ENCODE measurements at regions not wholly inside any gene's neighbourhood (a gene's known extent, or its start where the extent isn't known, plus 50 kb on each side); places are given as distances from the start of the nearest gene placed in this dataset.
"Not testable (repeated sequence)": the region's sequence is repeated elsewhere in the genome, so short reads cannot be mapped to it uniquely, and the experiment has no call there.

DNA sequence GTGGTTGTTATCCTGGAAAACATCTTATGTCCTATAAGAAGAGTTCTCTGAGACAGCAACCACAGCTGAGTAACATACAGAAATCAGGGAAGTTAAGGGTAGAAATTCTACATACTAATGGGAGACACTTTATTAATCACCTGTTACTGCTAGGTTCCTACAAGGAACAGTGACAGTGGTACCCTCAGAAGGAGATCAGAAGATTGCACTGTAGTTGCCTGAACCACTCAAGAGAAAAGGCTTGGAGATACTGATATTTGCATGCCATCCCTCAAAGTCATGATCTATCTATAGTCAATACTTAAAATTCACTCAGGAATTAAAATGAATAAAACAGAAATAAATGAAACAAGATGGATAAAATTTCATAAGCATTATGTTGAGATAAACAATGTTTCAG is 136.0 kb downstream of the LMLN start:
- no peak for DNase-seq (ENCODE audit: low spot score)

DNA sequence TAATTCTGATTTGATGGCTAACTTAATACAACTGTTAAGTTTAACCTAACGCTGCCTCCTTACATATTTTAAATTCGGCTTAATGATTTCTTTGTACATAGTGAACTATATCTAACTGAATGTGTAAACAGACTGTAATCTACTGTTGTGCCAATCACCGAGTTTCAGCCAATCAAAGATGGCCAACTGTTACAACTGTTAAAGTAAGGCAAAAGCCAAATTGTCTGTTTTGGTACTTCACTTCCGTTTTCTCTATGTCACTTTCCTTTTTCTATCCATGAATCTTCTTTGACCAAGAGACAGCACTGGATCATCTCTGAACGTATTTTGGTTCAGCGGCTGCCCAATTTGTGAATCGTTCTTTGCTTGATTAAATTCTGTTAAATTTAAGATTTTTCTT is 137.0 kb downstream of the LMLN start:
- no peak for DNase-seq (ENCODE audit: low spot score)

DNA sequence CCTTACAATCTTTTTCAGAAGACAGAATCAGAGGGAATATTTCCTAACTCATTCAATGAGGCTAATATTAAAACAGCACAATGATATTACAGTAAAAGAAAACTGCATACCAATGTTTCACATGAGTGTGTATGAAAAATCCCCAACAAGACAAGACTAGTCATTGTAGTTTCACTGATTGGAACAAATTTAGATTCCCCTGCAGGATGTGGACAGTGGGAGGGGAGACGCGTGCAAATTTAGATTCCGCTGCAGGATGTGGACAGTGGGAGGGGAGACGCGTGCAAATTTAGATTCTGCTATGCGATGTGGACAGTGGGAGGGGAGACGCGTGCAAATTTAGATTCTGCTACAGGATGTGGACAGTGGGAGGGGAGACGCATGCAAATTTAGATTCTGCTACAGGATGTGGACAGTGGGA is 138.7 kb downstream of the LMLN start:
- not testable (repeated sequence) for DNase-seq (ENCODE audit: low spot score)

DNA sequence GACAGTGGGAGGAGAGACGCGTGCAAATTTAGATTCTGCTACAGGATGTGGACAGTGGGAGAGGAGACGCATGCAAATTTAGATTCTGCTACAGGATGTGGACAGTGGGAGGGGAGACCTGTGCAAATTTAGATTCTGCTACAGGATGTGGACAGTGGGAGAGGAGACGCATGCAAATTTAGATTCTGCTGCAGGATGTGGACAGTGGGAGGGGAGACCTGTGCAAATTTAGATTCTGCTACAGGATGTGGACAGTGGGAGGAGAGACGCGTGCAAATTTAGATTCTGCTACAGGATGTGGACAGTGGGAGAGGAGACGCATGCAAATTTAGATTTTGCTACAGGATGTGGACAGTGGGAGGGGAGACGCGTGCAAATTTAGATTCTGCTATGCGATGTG is 143.1 kb downstream of the LMLN start:
- not testable (repeated sequence) for DNase-seq (ENCODE audit: low spot score)

DNA sequence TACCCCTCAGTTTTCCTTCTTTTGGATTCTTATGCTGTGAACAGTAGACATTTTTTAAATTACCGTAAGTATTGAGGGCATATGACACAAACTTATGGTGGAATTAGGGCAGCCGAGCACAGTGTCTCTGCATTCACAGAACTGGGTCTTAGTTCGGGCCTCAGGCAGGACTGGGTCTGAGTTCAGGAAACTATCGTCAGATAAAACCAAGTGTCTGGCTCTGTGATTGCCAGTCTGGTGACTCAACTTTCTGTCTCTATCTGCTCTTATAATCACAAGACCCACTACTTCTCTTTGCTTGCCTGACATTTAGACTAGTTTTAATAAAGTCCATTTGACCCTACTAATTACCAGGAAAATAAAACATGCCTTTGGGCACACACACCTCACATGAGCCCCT is 146.2 kb downstream of the LMLN start:
- DNase-seq (ENCODE audit: low spot score), result no peak

DNA sequence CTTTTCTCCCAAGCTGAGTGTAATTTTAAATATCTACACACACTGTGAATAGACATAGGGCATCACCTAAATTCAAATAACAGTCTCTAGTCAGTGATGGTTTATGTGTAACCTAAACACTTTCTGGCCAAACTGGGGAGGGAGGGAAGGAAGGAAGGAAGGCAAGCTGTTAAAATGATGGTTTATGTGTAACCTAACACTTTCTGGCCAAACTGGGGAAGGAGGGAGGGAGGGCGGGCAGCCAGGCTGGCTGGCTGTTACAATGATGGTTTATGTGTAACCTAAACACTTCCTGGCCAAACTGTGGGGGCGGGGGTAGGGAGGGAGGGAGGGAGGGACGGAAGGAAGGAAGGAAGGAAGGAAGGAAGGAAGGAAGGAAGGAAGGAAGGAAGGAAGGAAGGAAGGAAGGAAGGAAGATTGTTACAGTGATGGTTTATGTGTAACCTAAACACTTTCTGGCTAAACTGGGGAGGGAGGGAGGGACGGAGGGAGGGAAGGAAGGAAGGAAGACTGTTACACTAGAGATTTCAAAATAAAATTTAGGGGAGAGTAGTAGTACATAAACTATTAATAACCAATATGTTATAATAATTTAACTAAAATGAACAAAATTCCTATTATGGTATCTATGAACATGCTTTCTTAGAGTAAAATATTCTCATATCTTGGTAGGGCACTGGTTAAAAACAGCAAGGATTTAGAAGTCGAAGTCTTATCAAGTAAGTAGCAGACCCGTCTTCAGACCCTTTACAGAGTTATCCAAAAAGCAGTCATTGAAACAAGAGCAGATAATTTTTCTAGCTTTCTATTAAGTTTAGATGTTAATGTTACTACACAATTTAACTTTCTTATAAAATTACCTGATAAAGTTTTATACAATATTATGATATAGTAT is 148.1 kb downstream of the LMLN start:
- DNase-seq (ENCODE audit: low spot score), result no peak

DNA sequence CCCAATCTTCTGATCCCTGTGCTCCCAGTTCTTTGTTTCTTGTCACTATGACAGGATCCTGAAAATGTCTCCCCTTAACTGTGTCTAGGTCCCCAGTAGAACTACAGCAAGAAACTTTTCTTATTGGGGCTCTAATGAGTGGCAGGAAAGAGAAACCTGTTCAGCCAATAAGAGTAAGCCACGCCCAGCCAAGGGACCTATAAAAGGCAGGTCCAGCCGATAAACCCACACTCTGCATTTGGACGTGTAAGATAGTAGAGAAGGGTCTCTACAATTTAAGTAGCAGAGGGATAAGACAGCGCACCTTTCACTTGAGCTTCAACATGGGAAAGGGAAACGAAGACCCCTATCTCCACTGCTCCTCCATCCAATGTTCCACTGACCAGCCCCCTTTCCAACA is 149.9 kb downstream of the LMLN start:
- no peak for DNase-seq (ENCODE audit: low spot score)

DNA sequence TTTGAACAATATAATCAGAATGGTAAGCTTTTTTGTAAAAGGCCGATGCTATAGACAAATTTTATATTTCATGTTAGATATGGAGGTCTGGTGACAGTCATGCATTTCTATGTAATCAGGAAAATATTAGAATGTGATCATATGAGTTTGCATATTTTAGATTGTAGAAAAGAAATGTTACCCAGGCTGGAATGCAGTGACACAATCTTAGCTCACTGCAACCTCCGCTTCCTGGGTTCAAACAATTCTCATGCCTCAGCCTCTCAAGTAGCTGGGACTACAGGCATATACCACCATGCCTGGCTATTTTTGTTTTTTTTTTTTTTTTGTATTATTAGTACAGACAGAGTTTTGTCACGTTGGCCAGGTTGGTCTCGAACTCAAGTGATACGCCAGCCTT is 152.0 kb downstream of the LMLN start:
- no peak for DNase-seq (ENCODE audit: low spot score)

DNA sequence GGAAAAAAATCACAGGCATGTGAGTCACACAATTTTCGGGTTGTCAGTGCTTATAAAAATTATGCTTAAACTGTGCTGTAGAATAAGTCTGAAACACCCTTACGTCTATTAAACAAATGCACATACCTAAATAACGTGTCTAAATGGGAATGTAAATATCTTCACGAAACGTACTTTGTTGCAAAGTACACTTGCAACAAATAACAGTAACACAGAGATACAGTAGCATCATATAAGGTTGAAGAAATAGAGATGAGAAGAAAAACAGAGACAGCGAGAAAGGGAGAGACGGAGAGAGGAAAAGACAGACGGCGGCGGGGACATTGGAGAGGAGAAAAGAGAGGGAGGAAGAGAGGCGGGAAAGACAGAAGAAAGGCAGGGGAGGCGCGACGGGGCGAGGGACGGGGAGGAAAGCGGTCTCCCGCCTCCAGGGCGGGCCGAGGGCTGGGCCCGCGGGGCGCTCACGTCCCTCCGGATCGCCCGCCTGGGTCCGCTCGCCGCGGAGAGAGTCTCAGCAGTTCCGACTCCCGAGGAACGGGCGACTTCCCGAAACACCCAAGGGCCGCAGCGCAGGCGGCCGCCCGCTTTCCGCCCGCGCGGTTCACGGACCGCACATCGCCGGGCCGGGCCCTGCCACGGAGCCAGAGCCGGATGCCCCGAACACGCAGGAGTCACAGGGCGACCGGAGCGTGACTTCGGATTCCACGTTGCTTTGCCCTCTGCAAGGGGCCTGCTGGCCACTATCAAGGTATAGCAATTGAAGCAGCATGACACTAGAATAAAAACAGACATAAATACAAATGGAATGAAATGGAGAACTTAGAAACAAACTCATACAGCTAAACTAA is 153.4 kb downstream of the LMLN start:
- DNase-seq (ENCODE audit: low spot score), result no peak

DNA sequence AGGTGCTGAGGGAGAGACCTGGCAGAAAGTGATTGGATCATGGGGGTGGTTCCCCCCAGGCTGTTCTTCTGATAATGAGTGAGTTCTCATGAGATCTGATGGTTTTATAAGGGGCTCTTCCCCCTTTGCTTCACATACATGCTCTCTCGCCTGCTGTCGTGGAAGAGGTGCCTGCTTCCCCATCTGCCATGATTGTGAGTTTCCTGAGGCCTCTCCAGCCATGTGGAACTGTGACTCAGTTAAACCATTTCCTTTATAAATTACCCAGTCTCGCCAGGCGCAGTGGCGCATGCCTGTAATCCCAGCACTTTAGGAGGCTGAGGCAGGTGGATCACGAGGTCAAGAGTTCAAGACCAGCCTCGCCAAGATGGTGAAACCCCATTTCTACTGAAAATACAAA is 154.5 kb downstream of the LMLN start:
- not testable (repeated sequence) for DNase-seq (ENCODE audit: low spot score)

DNA sequence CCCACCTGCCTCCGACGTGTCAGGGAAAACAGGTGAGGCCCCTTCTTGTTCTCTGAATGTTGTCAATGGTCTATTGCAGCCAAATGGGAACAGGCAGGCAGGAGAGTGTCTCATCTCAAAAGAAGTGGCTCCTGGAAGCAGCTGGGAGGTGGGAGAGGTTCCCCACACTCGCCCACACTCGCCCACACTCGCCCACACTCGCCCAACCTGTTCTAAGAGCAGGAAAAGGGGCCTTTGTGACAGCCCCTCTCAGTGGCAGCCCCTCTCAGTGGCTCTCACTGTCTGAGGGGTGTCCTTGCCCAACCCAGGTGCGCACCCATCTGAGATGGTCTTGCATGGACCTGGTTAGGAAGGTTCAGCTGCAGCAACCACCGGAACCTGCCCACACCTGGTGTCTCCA is 162.2 kb downstream of the LMLN start:
- DNase-seq (ENCODE audit: low spot score), result not testable (repeated sequence)

DNA sequence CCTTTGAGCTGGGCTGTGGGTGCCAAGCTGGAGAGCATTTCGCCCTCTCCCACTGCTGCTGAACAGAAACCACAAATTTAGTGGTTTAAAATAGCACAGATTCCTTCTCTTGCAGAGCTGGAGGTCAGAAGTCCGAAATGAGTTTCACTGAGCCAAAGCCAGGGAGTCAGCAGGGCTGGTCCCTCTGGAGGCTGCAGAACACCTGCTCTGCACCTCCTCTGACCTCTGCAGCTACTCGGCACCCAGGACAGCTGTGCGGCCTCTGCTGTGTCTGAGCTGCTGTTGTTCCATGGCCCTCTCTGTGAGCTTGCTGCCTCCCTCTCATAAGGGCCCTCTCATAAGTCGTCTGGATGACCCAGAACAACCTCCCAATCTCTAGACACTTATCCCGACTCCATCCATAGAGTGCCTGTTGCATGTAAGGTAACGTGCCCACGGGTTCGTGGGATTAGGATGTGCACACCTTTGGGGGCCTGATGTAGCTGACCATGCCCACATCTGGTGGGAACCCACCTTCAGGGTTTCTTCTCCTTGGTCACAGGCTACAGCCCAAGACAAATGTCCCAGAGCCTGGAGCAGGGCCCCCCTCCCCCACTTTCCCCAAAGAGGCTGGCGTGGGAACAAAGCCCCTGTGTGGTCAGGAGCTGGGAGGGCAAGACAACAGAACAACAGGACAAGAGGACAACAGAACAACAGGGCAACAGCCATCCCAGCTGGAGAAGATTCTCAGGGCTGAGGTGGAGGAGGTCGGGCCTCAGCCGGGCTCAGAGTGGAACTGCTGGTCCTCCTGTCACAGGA is 177.2 kb downstream of the LMLN start:
- DNase-seq (ENCODE audit: low spot score), result not testable (repeated sequence)

DNA sequence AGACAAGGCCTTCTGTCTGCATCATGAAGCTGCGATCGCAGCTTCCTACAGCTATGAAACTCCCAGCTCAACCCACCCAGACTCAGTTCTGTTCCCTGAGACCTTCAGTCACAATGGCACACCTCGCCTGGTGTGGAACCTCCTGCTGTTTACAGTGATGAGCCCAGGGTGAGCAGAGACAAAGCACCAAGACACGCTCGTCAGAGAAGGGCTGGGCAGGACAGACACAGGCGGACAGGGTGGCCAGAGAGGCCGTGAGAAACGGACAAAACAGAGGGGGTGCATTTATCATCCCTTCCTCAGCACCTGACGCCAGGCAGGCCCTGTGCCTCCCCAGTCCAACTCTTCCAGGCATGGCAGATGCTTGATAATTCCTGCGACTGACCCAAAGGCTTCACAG is 178.2 kb downstream of the LMLN start:
- not testable (repeated sequence) for DNase-seq (ENCODE audit: low spot score)

DNA sequence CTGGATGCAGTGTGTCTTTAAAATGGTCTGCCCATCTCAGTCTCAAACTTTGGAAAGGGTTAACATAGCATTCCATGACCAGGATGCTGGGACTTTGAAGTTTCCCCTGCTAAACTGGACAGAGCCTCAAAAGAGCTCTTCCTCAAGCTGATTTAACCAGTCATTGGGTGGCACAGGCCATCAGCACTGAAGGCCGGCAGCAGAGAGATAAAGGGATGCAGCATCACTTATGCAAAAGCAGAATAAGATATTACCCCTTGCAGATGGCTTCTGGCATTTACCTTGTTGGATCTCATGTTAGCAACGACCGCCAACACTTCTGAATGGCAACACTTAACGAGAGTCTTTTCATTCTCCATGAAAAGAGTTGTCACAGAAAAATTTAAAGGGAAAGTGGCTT is 179.0 kb downstream of the LMLN start:
- not testable (repeated sequence) for DNase-seq (ENCODE audit: low spot score)

DNA sequence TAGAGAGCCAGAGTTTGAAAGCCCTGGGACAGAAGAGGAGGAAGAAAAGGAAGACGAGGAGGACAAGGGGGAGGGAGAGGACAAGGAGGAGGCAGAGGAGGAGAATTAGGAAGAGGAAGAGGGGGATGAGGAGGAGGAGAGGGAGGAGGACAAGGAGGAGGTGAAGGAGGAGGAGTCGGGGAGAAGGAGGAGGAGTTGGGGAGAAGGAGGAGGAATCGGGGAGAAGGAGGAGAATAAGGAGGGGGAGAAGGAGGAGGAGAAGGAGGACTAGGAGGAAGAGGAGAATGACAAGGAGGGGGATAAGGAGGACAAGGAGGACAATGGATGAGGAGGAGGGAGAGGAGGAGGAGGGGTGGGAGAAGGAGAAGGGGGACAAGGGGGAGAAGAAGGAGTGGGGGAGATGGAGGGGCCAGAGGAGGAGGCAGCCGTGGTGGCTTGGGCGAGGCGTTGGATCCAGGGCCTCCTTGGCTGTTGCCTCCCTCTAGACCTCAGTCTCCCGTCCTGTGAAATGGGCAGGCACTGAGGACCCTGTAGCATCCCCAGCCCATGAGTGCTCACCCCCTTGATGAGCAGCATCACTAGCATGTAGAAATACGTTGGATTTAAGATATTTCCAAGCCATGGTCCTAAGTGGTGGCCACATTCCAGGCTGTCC is 179.6 kb downstream of the LMLN start:
- not testable (repeated sequence) for DNase-seq (ENCODE audit: low spot score)

DNA sequence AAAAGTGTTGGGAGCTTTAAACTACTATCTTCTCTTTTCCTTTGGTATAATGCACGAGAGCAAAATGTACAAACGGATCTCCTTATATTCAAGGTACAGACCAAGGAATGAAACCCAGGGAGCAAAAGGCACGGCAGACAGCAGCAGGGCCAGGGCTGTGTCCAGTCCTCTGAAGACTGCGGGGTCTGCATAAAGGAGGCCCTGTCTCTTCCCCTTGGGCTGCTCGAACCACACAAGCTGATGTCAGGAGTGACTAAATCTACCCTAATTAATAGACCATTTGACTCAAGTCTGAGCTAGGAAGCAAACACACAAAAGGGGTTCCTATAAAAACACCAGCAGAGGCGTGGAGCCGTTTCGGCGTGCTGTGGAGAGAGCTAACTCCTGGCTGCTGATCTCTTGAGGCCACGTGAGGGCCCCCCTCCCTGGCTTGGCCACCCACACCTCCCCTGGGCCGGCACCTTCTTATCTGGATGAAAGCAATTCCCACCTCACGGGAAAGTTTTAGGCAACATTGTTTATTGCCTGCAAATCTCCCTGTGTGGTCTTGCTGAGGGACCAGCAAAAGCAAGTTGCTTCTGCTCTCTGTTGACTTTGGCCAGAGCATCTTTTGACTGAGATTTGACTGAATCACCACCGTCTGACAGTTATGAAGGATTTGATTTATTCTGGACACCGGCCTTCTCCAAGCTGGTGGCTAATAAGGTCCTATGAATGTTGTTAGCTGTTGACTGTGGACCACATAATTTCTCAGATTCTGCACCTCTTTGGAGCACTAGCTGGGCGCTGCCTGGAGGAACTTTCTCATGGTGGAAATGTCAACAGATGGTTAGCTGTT is 183.5 kb downstream of the LMLN start:
- DNase-seq (ENCODE audit: low spot score), result not testable (repeated sequence)

DNA sequence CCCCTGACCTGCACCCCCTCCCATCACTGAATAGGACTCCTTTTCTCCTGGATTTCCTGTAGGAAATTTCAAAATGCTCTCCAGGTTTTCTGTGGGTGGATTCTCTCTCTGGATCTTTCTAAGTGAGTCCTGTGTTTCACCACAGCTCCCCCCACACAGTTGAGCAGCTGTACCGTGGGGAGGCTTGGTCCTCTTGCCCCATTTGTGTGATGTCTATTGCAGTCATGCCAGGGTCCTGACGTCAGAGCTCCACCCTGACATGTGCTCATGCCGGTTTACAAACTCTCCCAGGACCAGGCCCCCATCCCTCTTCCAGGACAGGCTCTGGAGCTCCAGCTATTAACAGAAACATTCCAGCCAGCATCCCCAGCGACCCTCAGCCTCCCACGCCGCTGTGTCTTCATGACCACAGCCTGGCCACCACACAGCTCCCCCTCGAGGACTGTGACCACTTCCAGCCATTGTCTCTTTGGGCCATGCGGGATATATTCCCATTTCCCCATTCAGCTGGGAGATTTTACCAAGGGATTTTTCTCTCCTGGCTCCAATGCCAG is 185.3 kb downstream of the LMLN start:
- not testable (repeated sequence) for DNase-seq (ENCODE audit: low spot score)

DNA sequence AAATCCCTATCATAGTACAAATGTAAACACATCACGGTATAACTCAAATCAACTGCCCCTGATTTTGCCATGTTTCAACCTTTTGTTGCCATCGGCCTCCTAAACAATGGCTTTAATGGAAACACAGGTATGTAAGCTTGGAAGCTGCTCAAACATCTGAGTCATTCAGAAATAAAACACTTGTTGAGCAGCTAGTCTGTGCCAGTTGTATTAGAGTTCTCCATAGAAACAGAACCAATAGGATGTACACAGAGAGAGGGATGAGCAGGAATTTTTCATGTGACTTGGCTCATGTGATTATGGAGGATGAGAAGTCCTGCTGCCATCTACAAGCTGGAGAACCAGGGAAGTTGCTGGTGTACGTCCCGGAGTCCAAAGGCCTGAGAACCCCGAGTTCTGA is 186.1 kb downstream of the LMLN start:
- not testable (repeated sequence) for DNase-seq (ENCODE audit: low spot score)

DNA sequence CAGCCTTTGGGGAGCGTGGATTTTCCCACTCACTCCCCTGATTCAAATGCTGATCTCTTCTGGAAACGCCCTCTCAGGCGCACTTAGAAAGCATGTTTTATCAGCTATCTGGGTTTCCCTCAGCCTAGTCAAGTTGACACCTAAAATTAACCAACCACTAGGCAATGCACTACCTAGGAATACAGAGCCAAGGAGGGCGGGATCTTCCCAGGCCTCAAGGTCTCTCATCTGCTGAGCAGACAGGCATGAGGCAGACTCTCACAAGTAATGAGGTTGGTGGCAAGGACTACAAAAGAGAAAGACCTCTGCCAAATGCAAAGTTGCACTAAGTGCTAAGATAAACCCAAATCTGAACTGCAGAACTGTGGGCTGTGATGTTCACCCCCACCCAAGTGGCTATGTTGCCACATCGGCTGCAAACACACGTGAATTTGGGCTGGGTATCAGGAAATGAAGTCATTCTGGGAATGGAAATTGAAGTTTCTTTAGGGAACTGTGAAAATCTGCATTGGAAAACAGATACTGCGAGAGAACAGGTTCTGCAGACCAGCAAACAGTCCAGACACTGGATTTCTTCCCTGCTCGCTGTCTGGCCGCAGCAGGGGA is 186.6 kb downstream of the LMLN start:
- not testable (repeated sequence) for DNase-seq (ENCODE audit: low spot score)

DNA sequence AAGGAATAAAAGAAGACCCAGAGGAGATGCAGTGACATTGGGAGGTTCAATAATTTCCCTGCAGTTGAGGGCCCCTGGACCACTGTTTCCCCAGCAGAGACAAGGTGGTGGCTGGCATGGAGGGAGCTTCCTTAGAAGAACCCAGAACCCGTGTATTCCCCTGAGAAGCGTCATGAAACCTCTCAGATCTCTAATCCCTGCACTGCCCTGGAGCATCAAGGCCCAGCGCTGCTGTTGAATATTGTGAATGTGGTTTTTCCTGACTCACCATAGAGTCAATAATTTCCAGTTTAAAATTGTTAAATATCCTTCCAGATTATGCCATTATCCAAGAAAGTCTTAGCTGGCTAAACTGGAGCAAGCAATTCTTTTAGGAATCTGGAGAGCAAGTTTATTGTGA is 187.2 kb downstream of the LMLN start:
- not testable (repeated sequence) for DNase-seq (ENCODE audit: low spot score)
